HG03280 (cell line): ENCODE measurements at regions not wholly inside any gene's neighbourhood (a gene's known extent, or its start where the extent isn't known, plus 50 kb on each side); places are given as distances from the start of the nearest gene placed in this dataset.

Experiments used
- ATAC-seq: cut with Tn5 transposase; IDR thresholded peaks from one replicate; pipeline ENCODE4 v1.9.1; 2021; ENCODE audit warnings: mild to moderate bottlenecking, moderate library complexity; ENCODE audit not compliant: unreplicated experiment

DNA sequence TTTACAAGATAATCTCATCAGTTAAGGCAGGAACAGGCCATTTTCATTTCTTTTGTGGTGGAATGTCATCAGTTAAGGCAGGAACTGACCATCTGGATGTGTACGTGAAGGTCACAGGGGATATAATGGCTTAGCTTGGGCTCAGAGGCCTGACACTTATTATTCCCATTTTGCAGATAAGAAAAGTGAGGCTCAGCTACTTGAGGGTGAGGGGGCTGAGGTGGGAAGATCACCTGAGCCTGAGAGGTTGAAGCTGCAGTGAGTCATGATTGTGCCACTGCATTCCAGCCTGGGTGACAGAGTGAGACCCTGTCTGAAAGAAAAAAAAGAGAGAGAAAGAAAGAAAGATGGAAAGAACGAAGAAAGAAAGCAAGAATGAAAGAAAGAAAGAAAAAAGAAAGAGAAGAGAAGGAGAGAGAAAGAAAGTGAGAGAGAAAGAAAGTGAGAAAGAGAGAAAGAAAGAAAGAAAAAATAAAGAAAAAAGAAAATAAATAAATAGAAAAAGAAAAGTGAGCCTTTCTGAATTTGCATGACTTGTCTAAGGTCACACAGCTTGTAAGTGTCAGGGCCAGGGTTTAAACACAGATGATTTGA lies 142.0 kb downstream of the TMEM30B start:
- ATAC-seq: no peak

GRCh38 chr14:61132894-61133293 lies 148.2 kb downstream of the TMEM30B start:
- ATAC-seq: no peak

GRCh38 chr14:61132336-61132735 lies 148.8 kb downstream of the TMEM30B start:
- ATAC-seq: no peak

- ATAC-seq: no peak
These were observed 149.6 kb downstream of the SLC38A6 start for GRCh38 chr14:61130512-61131260.

- no peak for ATAC-seq
These were observed 148.2 kb downstream of the SLC38A6 start for GRCh38 chr14:61129168-61129745.

GRCh38 chr14:61128382-61129167 lies 147.5 kb downstream of the SLC38A6 start:
- ATAC-seq: no peak

DNA sequence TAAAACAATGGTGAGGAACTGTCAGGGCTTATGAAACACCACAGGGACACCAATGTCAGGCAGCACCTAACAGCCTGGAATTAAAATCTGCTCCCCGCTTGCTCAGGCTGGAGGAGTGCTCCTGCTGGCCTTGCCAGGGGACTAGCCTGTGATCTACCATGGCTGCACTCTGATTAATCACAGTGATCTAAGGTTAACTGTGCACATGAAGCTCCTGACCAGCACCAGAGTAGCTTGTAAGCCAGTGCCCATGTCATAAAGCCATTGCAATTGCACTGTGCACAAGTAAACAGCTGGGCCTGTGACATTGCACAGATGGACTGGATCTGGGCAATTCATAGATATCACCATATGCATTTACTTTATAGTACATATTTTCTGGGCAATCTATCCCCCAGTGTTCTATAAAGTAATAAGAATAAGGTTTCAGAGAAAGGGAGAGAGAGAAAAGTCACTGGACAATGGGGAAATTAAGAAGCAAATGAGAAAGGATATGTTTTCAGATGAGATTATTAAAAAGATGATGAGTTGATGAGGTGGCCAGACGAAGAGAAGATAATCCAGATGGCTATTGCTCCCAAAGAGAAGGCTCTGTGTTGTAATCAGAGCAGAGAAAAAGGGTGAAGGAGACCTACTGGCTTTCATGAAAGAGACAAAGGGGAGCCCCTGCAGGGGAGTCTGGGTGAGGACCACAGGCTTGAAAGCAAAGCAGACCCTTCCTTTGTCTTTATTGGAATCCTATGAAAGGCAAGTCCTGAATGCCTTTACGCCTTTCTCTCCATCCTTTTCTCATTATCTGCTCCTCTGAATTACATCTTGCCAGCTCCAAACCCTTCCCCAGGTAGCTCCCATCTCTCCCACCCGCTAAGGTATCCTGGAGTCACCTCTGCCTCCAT lies 145.8 kb downstream of the SLC38A6 start:
- ATAC-seq: no peak

- ATAC-seq: no peak
These were observed 145.0 kb downstream of the SLC38A6 start for GRCh38 chr14:61125867-61126572.

DNA sequence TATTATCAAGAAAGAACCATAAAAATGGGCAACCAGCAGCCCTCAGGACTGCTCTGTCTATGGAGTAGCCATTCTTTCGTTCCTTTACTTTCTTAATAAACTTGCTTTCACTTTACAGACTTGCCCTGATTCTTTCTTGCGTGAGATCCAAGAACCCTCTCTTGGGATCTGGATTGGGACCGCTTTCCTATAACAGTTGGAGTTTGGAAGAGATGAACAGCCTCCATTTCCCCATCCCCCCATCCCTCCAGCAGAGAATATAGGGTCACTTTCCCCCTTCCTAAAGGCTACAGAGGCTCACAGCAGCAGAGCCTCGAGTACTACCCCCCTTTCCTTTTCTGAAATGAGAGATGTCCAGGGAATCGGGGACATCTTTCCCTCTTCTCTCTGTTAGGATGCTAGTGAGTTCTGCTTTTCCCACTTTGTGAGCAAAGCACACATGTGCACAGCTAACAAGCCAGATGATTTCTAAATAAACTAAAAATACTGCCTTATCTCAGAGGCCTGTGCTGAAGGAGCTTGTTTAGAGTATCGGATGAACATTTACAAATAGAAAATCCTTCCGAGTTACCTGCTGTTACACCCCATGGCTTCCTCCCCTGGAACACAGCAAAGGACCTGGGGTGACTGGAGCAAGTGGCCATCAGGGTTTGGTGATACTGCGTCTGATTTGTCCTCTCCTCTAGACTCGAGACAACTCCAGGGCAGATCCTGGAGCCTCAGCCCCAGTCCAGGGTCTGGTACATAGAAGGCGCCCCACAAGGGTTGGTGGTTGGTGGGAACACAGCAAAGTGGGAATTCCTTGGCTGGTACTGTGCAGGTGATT lies 144.2 kb downstream of the SLC38A6 start:
- ATAC-seq: no peak

GRCh38 chr14:61122862-61123261 lies 141.8 kb downstream of the SLC38A6 start:
- ATAC-seq: no peak

DNA sequence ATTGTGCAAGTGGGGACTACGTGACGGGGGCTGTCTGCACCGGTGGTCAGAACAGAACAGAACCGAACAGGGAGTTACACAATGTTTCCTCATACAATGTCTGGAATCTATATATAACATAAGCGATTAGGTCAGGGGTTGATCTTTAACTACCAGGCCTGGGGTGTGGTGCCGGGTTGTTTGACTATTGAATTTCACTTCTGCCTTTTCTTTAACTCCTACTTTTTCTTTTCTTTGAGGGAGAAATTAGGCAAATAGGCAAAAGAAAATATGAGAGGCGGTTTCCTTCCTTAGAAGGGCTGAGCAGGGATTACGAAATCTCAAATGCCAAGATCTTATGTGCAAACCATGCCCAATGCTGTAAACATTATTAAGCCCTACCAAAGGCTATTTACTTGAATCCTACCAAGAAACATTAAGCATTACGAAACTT lies 140.3 kb downstream of the SLC38A6 start:
- ATAC-seq: no peak

- no peak for ATAC-seq
These were observed 139.5 kb downstream of the SLC38A6 start for GRCh38 chr14:61120576-61120975.

GRCh38 chr14:61119006-61119405 lies 138.0 kb downstream of the SLC38A6 start:
- ATAC-seq: no peak

- no peak for ATAC-seq
These were observed 135.3 kb downstream of the SLC38A6 start for GRCh38 chr14:61116369-61116768.

DNA sequence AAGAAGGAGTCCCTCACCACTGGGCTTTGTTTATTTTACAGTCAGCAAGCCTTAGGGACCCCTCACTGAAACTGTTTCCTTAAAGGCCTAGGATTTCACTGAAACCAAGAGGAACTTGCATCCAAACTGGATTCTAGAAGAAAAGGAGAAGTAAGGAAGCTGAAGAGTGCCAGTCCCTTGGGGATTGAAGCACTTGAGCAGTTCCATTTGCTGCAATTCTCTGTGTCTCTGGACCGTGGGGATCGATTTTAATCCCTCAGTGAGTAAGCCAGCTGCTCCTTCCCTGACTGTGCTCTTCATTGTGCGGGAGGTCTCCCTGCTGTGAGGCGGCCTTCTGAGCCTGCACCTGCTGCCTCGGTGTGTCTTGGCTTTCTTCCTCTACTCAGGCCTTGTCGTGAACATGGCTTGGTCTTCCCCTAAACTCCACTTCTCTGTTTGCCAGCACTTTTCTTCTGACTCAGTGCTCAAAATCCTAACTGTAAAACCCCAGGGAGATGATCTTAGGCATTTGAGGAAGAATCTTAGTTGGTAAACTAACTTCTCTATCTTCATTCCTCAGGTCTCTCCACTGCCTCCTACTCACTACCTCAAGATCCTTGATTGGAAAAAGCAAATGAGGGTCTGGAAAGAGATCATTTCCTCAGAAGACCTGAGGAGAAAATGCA lies 132.6 kb downstream of the SLC38A6 start:
- no peak for ATAC-seq

GRCh38 chr14:61112506-61112905 lies 131.5 kb downstream of the SLC38A6 start:
- ATAC-seq: no peak

- no peak for ATAC-seq
These were observed 130.7 kb downstream of the SLC38A6 start for GRCh38 chr14:61111731-61112130.

DNA sequence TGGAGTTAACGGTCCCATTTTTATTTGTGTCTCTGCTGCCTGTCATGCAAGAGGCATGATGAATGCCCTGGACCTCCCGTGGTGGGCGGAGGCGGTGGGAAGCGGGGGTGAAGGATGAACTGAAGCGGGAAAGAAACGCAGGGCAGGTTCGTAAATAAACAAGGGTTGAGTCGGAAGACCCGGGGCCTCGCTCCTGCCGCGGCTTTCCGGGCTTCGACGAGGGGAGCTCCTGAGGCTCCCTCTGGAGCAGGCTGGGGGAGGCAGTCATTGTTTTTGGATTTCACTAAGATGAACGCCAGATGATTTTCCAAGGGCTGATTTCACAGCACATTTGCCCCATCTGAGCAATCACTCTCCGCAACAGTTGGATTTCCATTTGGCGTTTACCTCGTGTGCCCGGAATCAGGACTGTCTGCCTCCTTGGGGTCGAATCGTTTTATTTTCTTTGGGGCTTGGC lies 130.2 kb downstream of the SLC38A6 start:
- no peak for ATAC-seq
